GM13976 (cell line): ENCODE measurements at regions not wholly inside any gene's neighbourhood (a gene's known extent, or its start where the extent isn't known, plus 50 kb on each side); places are given as distances from the start of the nearest gene placed in this dataset.

Source experiments
- DNase-seq: peaks from one replicate; pipeline ENCODE4 v3.0.0; 2012; ENCODE audit warnings: low spot score
- in situ Hi-C: fragments of 300-500 bp; cut with MboI; formaldehyde crosslinking; loops from one replicate; pipeline ENCODE4 v1.12.0; 2022; ENCODE audit warnings: low sequenced_read_pairs, mixed read lengths, inconsistent platforms; ENCODE audit not compliant: unreplicated experiment
- TF ChIP-seq, protein P1 (sequence below): IDR thresholded peaks from 2 replicates; pipeline ENCODE4 v1.5.1; 2012; ENCODE audit warnings: borderline replicate concordance, mild to moderate bottlenecking; ENCODE audit not compliant: insufficient read depth; ENCODE audit errors: extremely low read depth, missing control alignments, control extremely low read depth

DNA sequence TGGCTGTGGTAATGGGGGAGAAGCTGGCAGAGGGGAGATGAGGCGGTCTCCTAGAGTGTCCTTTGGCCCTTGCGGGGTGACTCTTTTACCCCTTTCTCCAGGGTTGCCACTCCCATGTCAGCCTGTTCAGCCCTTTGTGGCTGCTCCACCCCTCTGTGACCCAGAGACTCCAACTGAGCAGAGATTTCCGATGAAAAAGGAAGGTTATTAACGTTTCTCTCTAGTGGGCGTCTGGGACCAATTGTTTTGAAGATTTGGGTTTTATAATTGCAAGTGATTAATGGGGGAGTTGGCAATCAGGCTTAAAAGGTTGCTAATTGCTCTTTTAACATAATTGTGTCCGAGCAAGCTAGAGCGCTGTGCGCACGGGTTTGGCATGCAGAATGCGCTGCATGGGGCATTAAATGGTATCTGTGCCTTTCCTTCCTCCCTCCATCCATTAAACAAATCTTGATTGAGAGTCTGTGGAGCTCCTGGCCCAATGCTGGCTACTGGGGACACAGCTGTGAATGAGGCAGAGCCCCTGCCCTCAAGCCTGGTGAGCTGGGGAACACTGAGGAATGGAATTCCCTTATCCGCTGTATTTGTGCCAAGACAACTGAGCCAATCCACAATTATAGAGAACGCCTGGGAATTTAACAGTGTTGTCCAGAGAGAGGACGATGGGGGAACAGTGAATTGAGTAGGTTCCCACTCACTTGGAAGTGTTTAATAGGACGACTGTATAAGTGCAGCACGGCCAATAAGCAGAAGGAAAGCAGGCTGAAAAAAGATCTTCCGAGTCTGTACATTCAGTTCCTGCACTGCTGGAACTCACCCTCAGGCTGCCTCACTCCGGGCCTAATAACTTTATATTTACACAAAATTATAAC is 295.9 kb downstream of the MIAT start:
- TF ChIP-seq, protein P1, sequence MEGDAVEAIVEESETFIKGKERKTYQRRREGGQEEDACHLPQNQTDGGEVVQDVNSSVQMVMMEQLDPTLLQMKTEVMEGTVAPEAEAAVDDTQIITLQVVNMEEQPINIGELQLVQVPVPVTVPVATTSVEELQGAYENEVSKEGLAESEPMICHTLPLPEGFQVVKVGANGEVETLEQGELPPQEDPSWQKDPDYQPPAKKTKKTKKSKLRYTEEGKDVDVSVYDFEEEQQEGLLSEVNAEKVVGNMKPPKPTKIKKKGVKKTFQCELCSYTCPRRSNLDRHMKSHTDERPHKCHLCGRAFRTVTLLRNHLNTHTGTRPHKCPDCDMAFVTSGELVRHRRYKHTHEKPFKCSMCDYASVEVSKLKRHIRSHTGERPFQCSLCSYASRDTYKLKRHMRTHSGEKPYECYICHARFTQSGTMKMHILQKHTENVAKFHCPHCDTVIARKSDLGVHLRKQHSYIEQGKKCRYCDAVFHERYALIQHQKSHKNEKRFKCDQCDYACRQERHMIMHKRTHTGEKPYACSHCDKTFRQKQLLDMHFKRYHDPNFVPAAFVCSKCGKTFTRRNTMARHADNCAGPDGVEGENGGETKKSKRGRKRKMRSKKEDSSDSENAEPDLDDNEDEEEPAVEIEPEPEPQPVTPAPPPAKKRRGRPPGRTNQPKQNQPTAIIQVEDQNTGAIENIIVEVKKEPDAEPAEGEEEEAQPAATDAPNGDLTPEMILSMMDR: no peak
- DNase-seq: no peak
- in situ Hi-C loops: no loop called here

DNA sequence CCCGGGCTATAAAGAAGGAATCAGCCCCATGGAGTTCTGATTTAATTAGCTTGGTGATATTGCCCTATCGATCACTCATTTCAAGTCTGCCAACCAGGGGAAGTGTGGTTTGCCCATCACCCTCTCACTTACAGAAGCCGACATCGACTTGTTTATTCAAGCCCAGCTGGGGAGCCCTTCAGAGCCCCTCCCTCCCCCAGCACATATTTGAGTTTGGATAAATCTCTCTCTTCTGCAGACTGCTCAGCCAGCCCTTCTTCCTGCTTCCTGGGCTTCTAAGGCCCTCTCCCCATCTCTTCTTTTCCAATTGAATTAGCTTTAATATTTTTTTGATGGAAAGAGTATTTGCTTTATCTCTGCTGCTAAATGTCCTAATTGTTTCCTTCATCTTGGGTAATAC is 299.0 kb downstream of the MIAT start:
- DNase-seq: no peak
- TF ChIP-seq, protein P1: no peak
- in situ Hi-C loops: no loop called here

DNA sequence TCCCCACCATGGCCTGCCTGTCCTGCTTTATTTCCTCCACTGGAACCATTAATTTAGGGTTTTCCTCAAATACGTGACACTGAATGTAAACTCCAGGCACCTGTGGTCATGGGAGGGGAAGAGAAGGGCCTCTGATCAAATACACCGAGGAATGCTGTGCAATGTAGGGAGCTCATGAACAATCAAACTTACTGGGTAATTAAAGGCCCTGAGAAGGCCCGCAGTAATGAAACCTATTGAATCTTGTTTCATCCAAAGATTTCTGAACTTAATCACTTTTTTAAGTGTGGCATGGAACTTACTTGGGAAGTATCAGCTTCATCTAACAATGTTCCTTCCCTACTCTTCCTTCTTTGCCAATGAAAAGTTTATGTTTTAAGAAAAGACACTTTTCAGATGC is 299.8 kb downstream of the MIAT start:
- in situ Hi-C loops: no loop called here
- TF ChIP-seq, protein P1: no peak
- no peak for DNase-seq

DNA sequence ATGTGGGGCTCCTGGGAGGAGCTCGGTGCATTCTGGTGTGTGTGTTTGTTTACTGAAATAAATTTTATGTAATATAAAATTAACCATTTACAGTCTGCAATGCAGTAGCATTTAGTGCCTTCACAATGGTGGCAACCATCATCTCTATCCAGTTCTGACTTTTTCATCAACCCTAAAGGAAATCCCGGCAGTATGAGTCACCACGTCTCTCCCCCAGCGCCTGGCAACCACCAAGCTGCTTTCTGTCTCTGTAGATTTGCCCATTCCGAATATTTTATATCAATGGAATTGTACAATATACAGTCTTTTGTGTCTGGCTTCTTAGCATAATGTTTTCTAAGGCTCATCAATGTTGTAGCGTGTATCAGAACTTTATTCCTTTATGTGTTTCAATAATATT is 300.5 kb downstream of the MIAT start:
- no peak for DNase-seq
- TF ChIP-seq, protein P1: no peak
- in situ Hi-C loops: no loop called here

DNA sequence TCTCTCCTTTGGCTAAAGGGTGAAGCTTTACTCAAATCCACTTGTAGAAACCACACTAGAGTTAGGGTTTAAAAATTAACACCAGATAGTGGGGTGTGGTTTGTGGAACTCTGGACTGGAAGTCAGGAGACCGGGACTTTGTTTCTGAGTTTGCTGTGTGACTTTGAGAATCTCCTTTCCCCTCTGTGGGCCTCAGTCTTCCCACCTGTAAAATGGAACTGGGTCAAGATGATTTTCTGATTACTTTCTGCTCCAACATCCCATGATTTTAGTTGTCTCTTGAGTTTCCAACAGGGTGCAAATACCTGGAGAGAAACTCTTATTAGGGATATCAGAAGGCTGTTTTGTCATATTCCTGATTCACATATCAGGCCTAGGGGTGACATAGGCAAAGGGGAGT is 301.0 kb downstream of the MIAT start:
- TF ChIP-seq, protein P1: no peak
- no peak for DNase-seq
- in situ Hi-C loops: no loop called here

DNA sequence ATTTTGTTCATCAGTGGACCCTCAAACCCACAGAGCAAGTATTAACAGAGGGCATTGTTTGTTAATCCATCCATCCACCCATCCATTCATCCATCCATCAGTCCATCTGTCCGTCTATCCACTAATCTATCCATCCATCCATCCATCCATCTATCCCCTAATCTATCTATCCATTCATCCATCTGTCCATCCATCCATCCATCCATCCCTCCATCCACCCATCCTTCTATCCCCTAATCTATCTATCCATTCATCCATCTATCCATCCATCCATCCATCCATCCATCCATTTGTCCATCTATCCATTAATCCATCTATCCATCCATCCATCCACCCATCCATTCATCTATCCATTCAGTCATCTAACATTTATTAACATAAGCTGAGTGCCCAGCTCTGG is 307.3 kb downstream of the MIAT start:
- in situ Hi-C loops: no loop called here
- TF ChIP-seq, protein P1: no peak
- DNase-seq: no peak
